ENCODE measurements at regions not wholly inside any gene's neighbourhood (a gene's known extent, or its start where the extent isn't known, plus 50 kb on each side); places are given as distances from the start of the nearest gene placed in this dataset.

GRCh38 chr13:81395368-81395767 lies 1054.4 kb upstream of the SPRY2 start:
- no peaks in the 10 kb centered on the region for H3K4me1 ChIP-seq (replicated peaks)
- no peaks in the 10 kb centered on the region for H3K9me3 ChIP-seq
- no peak for TF ChIP-seq POLR2A (IDR thresholded peaks at IDR 0.05)
- TF ChIP-seq POLR2AphosphoS5 (IDR thresholded peaks at IDR 0.05), result no peak
- TF ChIP-seq CTCF (IDR thresholded peaks at IDR 0.05), result no peak
- intact Hi-C loops (cut with DNase I), result no loop called here
- no peak overlapping the region for H3K4me3 ChIP-seq
- DNase-seq (ENCODE audit: low spot score), result peak; percentile 27
- no peaks in the 10 kb centered on the region for H3K27me3 ChIP-seq (replicated peaks; ENCODE audit: insufficient read depth)
- H3K36me3 ChIP-seq, result no peaks in the 10 kb centered on the region
- 36% methylated on average over 4 of the region's 4 CpGs for WGBS
- no peak overlapping the region for H3K27ac ChIP-seq

DNA sequence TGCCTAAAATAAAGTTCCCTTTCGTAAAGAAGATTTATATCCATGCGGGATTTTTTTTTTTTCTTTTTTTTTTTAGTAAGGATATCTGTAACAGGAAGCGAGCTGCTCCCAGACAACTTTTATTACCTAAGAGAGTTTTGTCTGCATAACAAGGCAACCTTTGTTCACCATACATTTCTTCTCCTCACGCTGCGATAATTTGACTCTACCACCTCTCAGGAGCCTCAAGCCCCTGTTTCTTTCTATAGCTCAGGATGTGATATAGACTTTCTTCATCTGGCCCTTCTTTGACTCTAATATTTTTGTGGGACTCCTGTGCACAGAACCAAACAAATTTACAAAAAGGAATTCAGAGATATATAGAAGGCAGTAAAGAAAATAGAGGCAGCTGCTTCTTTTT lies 1053.7 kb upstream of the SPRY2 start:
- H3K27ac ChIP-seq, result no peak overlapping the region
- no peak for DNase-seq (ENCODE audit: low spot score)
- intact Hi-C loops (cut with DNase I), result no loop called here

DNA sequence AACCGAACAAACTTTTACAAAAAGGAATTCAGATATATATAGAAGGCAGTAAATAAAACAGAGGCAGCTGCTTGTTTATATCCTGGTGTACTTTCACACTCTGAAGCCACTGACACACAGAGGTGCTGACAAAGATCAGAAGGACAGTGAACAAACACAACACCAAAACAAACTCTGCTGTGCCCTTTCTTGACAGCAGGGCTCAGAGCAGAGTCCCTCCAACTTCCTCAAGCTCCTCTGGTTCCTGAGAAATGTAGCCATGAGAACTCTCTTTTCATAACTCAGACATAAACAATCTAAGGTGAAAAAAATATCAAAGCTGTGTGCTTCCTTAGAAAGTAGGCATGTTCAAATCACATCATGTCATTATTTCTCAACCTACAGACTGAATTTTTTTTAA lies 1052.8 kb upstream of the SPRY2 start:
- no peak overlapping the region for H3K27ac ChIP-seq
- no peaks in the 10 kb centered on the region for H3K27me3 ChIP-seq (replicated peaks; ENCODE audit: insufficient read depth)
- H3K9me3 ChIP-seq, result no peaks in the 10 kb centered on the region
- H3K4me1 ChIP-seq (replicated peaks), result no peaks in the 10 kb centered on the region
- H3K36me3 ChIP-seq, result no peaks in the 10 kb centered on the region
- H3K4me3 ChIP-seq, result no peak overlapping the region
- TF ChIP-seq CTCF (IDR thresholded peaks at IDR 0.05) (no peak), POLR2A (IDR thresholded peaks at IDR 0.05) (no peak), POLR2AphosphoS5 (IDR thresholded peaks at IDR 0.05) (no peak)
- 25% methylated on average over 1 of the region's 1 CpG for WGBS
- intact Hi-C loops (cut with DNase I), result no loop called here
- no peak for DNase-seq (ENCODE audit: low spot score)

More for the DNA sequence above, 1053.7 kb upstream of the SPRY2 start:
- WGBS, result 29% methylated on average over 5 of the region's 5 CpGs
- TF ChIP-seq CTCF (IDR thresholded peaks at IDR 0.05) (no peak), POLR2A (IDR thresholded peaks at IDR 0.05) (no peak), POLR2AphosphoS5 (IDR thresholded peaks at IDR 0.05) (no peak)
- Histone ChIP-seq H3K4me3 (no peak overlapping the region), H3K4me1 (replicated peaks) (no peaks in the 10 kb centered on the region), H3K9me3 (no peaks in the 10 kb centered on the region), H3K36me3 (no peaks in the 10 kb centered on the region), H3K27me3 (replicated peaks; ENCODE audit: insufficient read depth) (no peaks in the 10 kb centered on the region)

DNA sequence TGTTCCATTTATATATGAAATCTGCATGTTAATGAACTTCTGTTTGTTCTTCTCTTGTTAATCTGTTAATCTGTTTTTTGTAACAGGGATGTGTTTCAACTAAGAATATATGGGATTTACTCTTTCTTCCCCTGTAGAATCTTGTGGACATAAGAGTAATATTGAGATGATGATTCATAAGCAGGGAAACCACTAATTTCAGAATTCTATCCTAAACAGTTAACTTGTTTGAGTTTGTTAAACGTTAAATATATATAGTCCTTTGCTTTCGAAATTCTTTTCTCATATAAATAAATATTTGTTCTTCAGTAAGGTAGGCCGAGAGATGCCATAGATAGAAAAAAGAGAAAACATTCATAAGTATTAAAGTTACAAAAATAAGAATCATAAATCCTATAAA lies 1052.2 kb upstream of the SPRY2 start:
- no peak for DNase-seq (ENCODE audit: low spot score)
- H3K4me3 ChIP-seq, result no peak overlapping the region
- intact Hi-C loops (cut with DNase I), result no loop called here
- no peaks in the 10 kb centered on the region for H3K4me1 ChIP-seq (replicated peaks)
- no peak overlapping the region for H3K27ac ChIP-seq
- H3K27me3 ChIP-seq (replicated peaks; ENCODE audit: insufficient read depth), result no peaks in the 10 kb centered on the region
- WGBS, result 27% methylated on average over 3 of the region's 3 CpGs
- H3K9me3 ChIP-seq, result no peaks in the 10 kb centered on the region
- no peak for TF ChIP-seq POLR2AphosphoS5 (IDR thresholded peaks at IDR 0.05)
- no peak for TF ChIP-seq POLR2A (IDR thresholded peaks at IDR 0.05)
- TF ChIP-seq CTCF (IDR thresholded peaks at IDR 0.05), result no peak
- no peaks in the 10 kb centered on the region for H3K36me3 ChIP-seq

DNA sequence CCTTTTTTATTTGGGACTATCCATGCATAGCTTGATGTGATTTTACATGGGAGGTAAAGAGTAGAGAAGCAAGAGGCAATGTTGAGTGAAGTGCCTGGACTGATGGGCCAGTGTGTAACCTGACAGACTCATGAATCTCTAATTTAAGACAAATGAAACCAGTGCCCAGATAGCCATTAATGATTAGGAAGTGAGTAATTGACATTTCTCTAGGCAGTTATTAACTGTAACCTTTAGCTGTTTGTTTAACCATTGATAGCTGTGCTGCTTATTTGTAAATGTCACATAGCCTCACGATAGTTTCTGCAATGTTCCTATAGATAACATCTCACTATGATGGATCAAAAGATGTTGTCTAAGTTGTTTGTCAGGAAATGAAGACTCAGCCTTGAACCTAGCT lies 1047.5 kb upstream of the SPRY2 start:
- no peaks in the 10 kb centered on the region for H3K36me3 ChIP-seq
- no peak overlapping the region for H3K27ac ChIP-seq
- no peak for DNase-seq (ENCODE audit: low spot score)
- no peaks in the 10 kb centered on the region for H3K9me3 ChIP-seq
- H3K4me1 ChIP-seq (replicated peaks), result no peaks in the 10 kb centered on the region
- TF ChIP-seq POLR2AphosphoS5 (IDR thresholded peaks at IDR 0.05) (no peak), POLR2A (IDR thresholded peaks at IDR 0.05) (no peak), CTCF (IDR thresholded peaks at IDR 0.05) (no peak)
- WGBS, result 24% methylated on average over 1 of the region's 1 CpG
- no peaks in the 10 kb centered on the region for H3K27me3 ChIP-seq (replicated peaks; ENCODE audit: insufficient read depth)
- intact Hi-C loops (cut with DNase I), result no loop called here
- H3K4me3 ChIP-seq, result no peak overlapping the region
